ENCODE measurements at regions not wholly inside any gene's neighbourhood (a gene's known extent, or its start where the extent isn't known, plus 50 kb on each side); places are given as distances from the start of the nearest gene placed in this dataset.

DNA sequence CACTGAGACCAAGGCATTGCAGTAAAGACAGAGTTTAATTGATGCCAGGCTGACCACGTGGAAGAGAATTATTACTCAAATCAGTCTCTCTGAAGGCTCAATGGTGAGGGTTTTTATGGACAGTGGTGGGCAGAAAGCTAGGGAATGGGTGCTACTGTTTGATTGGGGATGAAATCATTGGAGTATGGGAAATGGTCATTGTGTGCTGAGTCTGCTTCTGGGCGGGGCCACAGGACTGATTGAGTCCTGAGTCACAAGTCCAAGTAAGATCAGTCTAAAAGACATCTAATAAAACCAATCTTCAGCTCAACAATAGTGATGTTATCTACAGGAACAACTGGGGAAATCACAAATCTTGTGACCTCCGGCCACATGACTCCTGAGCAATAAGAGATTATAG is 868.4 kb downstream of the SORCS3 start:
- Histone ChIP-seq H3K27ac (ENCODE audit: low read depth, low read length) (no peak overlapping the region), H3K79me2 (ENCODE audit: control insufficient read depth, low read length) (no peaks in the 10 kb centered on the region), H4K20me1 (ENCODE audit: control insufficient read depth, insufficient read depth, low read depth, low read length) (no peaks in the 10 kb centered on the region), H3K4me2 (ENCODE audit: low read length) (no peak overlapping the region), H3K4me1 (ENCODE audit: control insufficient read depth, low read length) (no peaks in the 10 kb centered on the region), H3F3A (ENCODE audit: control insufficient read depth, insufficient read depth) (no peaks in the 10 kb centered on the region), H3K9me2 (replicated peaks; ENCODE audit: control insufficient read depth, low read length) (no peaks in the 10 kb centered on the region), H3K4me3 (ENCODE audit: low read length) (no peak overlapping the region), H3K9me3 (ENCODE audit: control insufficient read depth, insufficient read depth, low read length) (no peaks in the 10 kb centered on the region), H3K36me3 (ENCODE audit: control insufficient read depth, low read length) (no peaks in the 10 kb centered on the region), H3K27me3 (ENCODE audit: control insufficient read depth, low read length) (no peaks in the 10 kb centered on the region)
- no peak for TF ChIP-seq EZH2phosphoT487 (IDR thresholded peaks at IDR 0.05; ENCODE audit: borderline replicate concordance, low read length)
- TF ChIP-seq, protein P1, sequence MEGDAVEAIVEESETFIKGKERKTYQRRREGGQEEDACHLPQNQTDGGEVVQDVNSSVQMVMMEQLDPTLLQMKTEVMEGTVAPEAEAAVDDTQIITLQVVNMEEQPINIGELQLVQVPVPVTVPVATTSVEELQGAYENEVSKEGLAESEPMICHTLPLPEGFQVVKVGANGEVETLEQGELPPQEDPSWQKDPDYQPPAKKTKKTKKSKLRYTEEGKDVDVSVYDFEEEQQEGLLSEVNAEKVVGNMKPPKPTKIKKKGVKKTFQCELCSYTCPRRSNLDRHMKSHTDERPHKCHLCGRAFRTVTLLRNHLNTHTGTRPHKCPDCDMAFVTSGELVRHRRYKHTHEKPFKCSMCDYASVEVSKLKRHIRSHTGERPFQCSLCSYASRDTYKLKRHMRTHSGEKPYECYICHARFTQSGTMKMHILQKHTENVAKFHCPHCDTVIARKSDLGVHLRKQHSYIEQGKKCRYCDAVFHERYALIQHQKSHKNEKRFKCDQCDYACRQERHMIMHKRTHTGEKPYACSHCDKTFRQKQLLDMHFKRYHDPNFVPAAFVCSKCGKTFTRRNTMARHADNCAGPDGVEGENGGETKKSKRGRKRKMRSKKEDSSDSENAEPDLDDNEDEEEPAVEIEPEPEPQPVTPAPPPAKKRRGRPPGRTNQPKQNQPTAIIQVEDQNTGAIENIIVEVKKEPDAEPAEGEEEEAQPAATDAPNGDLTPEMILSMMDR (IDR thresholded peaks at IDR 0.05; ENCODE audit: low read depth, low read length, poor library complexity, severe bottlenecking): no peak

DNA sequence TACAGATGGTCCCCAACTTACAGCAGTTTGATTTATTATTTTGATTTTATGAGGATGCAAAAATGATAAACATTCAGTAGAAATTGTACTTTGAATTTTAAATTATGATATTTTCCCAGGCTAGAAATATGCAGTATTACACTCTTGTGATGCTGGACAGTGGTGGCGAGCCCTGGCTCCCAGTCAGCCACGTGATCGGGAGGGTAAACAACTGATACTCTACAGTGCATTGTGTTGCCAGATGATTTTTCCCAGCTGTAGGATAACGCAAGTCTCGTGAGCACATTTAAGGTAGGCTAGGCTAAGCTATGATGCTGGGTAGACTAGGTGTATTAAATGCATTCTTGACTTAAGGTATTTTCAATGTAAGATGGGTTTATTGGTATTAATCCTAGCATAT is 865.2 kb downstream of the SORCS3 start:
- Histone ChIP-seq H3K4me1 (ENCODE audit: control insufficient read depth, low read length) (no peaks in the 10 kb centered on the region), H3K9me2 (replicated peaks; ENCODE audit: control insufficient read depth, low read length) (no peaks in the 10 kb centered on the region), H3K36me3 (ENCODE audit: control insufficient read depth, low read length) (no peaks in the 10 kb centered on the region), H3K4me2 (ENCODE audit: low read length) (no peak overlapping the region), H3K4me3 (ENCODE audit: low read length) (no peak overlapping the region), H3K27ac (ENCODE audit: low read depth, low read length) (no peak overlapping the region), H3K9me3 (ENCODE audit: control insufficient read depth, insufficient read depth, low read length) (no peaks in the 10 kb centered on the region), H3K27me3 (ENCODE audit: control insufficient read depth, low read length) (no peaks in the 10 kb centered on the region), H4K20me1 (ENCODE audit: control insufficient read depth, insufficient read depth, low read depth, low read length) (no peaks in the 10 kb centered on the region), H3K79me2 (ENCODE audit: control insufficient read depth, low read length) (no peaks in the 10 kb centered on the region), H3F3A (ENCODE audit: control insufficient read depth, insufficient read depth) (no peaks in the 10 kb centered on the region)
- TF ChIP-seq, protein P1 (IDR thresholded peaks at IDR 0.05; ENCODE audit: low read depth, low read length, poor library complexity, severe bottlenecking): no peak
- TF ChIP-seq EZH2phosphoT487 (IDR thresholded peaks at IDR 0.05; ENCODE audit: borderline replicate concordance, low read length): no peak

DNA sequence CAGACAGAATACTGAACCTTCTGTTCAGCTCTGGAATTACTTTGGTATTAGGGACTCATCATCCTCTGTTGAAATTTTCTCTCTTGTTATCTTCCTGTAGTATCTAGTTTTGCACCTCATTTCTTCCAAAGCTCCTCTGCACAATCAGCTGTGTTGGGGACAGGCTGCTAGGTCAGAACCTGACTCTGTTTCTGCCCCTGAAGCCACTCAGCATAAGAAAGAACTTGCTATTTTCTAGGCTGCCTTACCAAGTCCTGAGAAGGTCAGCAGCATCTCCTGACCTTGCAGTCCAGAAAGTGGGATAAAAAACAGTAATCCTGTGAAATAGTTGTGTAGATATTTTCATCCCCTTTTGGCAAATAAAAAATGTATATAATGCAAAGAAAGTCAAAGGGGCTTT is 862.6 kb downstream of the SORCS3 start:
- H3F3A ChIP-seq (ENCODE audit: control insufficient read depth, insufficient read depth): no peaks in the 10 kb centered on the region
- H3K4me2 ChIP-seq (ENCODE audit: low read length): no peak overlapping the region
- no peaks in the 10 kb centered on the region for H3K9me3 ChIP-seq (ENCODE audit: control insufficient read depth, insufficient read depth, low read length)
- H3K9me2 ChIP-seq (replicated peaks; ENCODE audit: control insufficient read depth, low read length): no peaks in the 10 kb centered on the region
- H4K20me1 ChIP-seq (ENCODE audit: control insufficient read depth, insufficient read depth, low read depth, low read length): no peaks in the 10 kb centered on the region
- TF ChIP-seq, protein P1 (IDR thresholded peaks at IDR 0.05; ENCODE audit: low read depth, low read length, poor library complexity, severe bottlenecking): no peak
- no peaks in the 10 kb centered on the region for H3K4me1 ChIP-seq (ENCODE audit: control insufficient read depth, low read length)
- no peak overlapping the region for H3K27ac ChIP-seq (ENCODE audit: low read depth, low read length)
- no peak overlapping the region for H3K4me3 ChIP-seq (ENCODE audit: low read length)
- H3K36me3 ChIP-seq (ENCODE audit: control insufficient read depth, low read length): no peaks in the 10 kb centered on the region
- H3K27me3 ChIP-seq (ENCODE audit: control insufficient read depth, low read length): no peaks in the 10 kb centered on the region
- H3K79me2 ChIP-seq (ENCODE audit: control insufficient read depth, low read length): no peaks in the 10 kb centered on the region

DNA sequence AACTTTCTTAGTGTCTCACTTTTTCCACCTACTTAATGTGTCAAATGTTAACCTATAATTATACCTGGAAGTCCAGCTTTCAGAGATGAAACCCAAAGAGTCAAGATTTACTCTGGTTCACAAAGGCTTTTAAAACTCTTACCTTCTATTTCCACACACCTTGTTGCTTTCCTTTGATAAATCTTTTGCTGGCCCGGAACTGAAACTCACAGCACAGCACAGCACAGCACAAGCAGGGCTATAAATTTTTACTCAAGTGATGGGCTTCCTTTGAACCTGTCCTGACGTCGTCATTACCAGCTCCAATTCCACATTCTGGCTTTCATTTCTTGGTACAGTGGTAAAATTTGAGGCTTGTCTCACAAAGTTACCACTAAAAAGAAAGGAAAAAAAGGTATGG is 861.0 kb downstream of the SORCS3 start:
- H3K27me3 ChIP-seq (ENCODE audit: control insufficient read depth, low read length): no peaks in the 10 kb centered on the region

More for the DNA sequence above, 861.0 kb downstream of the SORCS3 start:
- no peaks in the 10 kb centered on the region for H3K9me3 ChIP-seq (ENCODE audit: control insufficient read depth, insufficient read depth, low read length)
- H3K4me3 ChIP-seq (ENCODE audit: low read length): no peak overlapping the region
- H3K27ac ChIP-seq (ENCODE audit: low read depth, low read length): no peak overlapping the region
- H3K4me2 ChIP-seq (ENCODE audit: low read length): no peak overlapping the region
- no peaks in the 10 kb centered on the region for H3K36me3 ChIP-seq (ENCODE audit: control insufficient read depth, low read length)
- no peaks in the 10 kb centered on the region for H3K79me2 ChIP-seq (ENCODE audit: control insufficient read depth, low read length)
- H3K4me1 ChIP-seq (ENCODE audit: control insufficient read depth, low read length): no peaks in the 10 kb centered on the region
- no peaks in the 10 kb centered on the region for H3F3A ChIP-seq (ENCODE audit: control insufficient read depth, insufficient read depth)
- H4K20me1 ChIP-seq (ENCODE audit: control insufficient read depth, insufficient read depth, low read depth, low read length): no peaks in the 10 kb centered on the region
- H3K9me2 ChIP-seq (replicated peaks; ENCODE audit: control insufficient read depth, low read length): no peaks in the 10 kb centered on the region
- TF ChIP-seq, protein P1 (IDR thresholded peaks at IDR 0.05; ENCODE audit: low read depth, low read length, poor library complexity, severe bottlenecking): no peak
- TF ChIP-seq EZH2phosphoT487 (IDR thresholded peaks at IDR 0.05; ENCODE audit: borderline replicate concordance, low read length): no peak
